Epithelial cell of esophagus (primary cell): ENCODE measurements at regions not wholly inside any gene's neighbourhood (a gene's known extent, or its start where the extent isn't known, plus 50 kb on each side); places are given as distances from the start of the nearest gene placed in this dataset.

ENCODE experiments used
- DNase-seq: peaks from one replicate; pipeline ENCODE4 v3.0.0; 2010; ENCODE audit warnings: low read depth
- H3K4me3 ChIP-seq: 2 replicates; pipeline ENCODE4 v1.5.1; 2011; ENCODE audit warnings: mild to moderate bottlenecking, low read length, control low read depth
- TF ChIP-seq, protein P1 (sequence below): IDR thresholded peaks from 2 replicates; pipeline ENCODE4 v1.5.1; 2011; ENCODE audit warnings: low read depth, mild to moderate bottlenecking, low read length, control low read depth, inconsistent platforms; ENCODE audit not compliant: insufficient read depth; ENCODE audit errors: missing control alignments

DNA sequence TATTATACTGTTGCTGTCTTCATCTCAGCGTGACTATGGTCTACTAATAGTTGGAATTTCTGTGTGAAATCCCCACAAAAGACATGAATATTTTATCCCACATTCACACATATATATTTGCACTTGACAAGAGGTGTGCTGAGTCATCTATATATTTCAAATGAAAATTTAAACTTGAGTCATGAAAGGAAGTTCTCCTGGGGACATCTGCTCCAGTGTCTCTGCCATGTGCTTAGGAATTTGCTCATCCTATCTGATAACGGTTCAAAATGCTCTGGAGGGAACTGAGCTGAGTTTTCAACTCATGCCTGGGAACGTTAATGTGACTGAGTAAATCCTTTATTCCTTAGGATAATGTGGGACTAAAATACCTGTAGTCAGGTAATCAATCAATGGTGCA is 326.2 kb upstream of the MEX3C start:
- TF ChIP-seq, protein P1, sequence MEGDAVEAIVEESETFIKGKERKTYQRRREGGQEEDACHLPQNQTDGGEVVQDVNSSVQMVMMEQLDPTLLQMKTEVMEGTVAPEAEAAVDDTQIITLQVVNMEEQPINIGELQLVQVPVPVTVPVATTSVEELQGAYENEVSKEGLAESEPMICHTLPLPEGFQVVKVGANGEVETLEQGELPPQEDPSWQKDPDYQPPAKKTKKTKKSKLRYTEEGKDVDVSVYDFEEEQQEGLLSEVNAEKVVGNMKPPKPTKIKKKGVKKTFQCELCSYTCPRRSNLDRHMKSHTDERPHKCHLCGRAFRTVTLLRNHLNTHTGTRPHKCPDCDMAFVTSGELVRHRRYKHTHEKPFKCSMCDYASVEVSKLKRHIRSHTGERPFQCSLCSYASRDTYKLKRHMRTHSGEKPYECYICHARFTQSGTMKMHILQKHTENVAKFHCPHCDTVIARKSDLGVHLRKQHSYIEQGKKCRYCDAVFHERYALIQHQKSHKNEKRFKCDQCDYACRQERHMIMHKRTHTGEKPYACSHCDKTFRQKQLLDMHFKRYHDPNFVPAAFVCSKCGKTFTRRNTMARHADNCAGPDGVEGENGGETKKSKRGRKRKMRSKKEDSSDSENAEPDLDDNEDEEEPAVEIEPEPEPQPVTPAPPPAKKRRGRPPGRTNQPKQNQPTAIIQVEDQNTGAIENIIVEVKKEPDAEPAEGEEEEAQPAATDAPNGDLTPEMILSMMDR: no peak
- peak; percentile 45 for DNase-seq
- no peak overlapping the region for H3K4me3 ChIP-seq

DNA sequence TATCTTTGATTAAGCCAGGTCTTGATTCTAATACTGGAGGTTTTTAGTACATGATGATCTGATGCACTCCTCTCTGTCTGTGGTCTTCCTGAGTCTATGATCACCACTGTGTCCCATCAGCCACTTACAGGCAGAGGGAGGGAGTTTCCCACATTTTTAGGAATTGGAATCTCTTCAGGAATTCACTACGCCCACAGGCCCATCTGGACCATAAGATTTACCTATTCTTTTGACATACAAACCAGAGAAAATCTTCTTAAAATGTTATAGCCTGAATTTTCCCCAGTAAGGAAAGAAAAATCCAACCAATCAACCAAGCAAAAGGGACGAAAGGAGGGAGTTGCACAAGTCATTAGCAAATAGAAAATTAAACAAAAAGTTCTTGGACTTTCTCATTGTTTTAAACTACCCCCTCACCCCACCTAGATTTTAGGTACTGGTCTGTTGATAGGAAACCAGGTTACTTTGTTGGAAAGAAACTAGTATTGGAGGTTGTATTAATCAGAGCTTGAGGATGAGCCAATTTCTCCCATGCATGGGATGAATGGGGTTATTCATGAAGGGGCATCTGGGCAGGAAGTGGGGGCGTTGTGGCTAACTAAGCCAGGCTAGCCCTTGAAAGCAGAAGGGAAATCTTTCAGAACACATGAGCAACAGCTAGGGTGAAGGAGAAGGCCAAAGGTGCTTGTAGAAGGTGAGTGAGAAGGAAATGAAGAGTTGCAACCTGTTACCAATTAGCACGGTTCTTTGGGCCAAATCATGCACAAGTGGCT is 328.2 kb upstream of the MEX3C start:
- TF ChIP-seq, protein P1: no peak
- no peak for DNase-seq
- no peak overlapping the region for H3K4me3 ChIP-seq

DNA sequence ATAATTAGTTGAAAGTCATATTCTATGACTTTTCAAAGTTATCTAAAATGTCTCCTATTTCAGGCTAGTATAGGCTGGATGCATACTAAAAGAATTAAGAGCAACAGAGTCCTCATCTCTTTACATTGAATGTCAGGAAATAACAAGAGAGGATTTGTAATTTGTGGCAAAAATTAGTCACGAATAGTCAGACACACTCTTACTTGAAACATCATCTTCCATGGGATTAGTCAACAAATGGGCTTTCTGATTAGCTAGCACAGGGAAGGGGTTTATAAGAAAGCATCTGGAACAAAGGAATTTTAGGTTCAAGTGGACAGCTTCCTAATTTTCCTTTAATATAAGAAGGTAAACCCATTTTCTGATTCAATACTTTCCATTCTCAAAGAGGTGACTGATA is 330.3 kb upstream of the MEX3C start:
- H3K4me3 ChIP-seq: no peak overlapping the region
- TF ChIP-seq, protein P1: no peak
- DNase-seq: peak; percentile 73

DNA sequence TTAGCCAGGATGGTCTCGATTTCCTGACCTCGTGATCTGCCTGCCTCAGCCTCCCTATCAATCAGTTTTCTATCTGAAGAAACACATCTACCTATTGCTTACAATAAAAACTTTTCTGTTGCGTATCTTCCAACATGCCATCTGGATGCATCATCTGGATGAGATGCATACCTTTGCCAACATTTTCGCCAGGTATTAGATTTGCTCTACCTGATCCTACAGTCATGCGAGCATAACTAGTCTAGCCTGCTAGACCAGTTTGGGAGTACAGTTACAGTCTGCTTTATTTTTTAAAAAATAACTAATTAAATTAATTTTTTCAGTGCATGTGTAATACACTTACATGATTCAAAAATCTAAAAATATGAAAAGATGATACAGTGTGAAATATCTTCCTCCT is 334.0 kb upstream of the MEX3C start:
- TF ChIP-seq, protein P1: no peak
- no peak overlapping the region for H3K4me3 ChIP-seq

DNA sequence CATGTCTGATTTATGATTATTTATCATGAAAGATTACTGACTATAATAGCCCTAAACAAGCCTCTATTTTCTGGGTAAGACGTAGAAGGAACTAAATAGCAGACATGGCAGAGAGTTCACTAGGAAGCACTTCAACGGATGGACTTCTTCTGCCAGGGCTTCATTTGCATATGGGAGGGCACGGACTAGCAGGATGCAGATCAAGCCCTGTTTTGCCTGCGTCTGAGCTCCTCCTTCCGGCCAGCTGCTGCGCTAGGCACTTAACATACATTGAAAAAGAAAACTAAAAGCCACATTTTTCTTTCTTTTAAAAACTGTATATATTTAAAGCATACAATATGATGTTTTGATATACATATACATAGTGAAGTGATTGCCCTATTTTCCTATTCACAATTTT is 340.0 kb upstream of the MEX3C start:
- TF ChIP-seq, protein P1: peak; percentile 73
- H3K4me3 ChIP-seq: no peak overlapping the region
- DNase-seq: peak; percentile 82

More for the DNA sequence above, 334.0 kb upstream of the MEX3C start:
- peak; percentile 96 for DNase-seq

DNA sequence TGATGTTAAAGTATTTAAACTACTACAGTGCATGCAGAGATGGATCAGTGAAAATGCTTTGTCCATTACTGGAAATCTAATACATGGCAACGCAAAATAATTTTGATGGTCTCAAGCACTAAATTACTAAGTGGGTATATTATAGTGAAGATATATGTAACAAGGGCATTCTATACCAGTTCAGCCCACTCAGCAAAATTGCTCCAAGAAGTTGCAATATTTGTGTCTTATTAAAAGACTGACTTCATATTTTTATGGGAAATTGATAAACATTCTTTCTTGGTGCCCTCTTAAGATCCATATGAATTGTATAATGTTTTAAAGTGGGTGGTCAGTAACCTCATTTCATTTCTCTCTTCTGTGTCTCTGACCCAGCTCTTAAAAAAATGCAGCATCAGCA is 343.1 kb upstream of the MEX3C start:
- TF ChIP-seq, protein P1: no peak
- DNase-seq: no peak
- H3K4me3 ChIP-seq: no peak overlapping the region

DNA sequence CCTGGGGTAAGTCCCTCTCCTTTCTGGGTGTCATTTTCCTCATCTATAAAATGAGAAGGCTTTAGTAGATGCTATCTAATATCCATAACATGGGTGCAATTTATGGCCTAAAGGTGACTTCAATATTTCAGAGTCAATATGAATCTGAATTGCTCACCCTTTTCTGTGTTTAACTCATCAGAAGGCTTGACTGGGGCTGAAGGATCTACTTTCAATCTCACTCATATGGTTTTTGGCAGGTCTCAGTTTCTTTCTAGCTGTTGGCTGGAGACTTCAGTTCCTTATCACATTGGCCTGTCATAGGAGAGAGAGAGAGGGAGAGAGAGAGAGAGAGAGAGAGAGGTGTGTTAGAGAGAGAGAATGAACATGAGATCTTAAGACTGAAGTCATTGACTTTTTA is 343.7 kb upstream of the MEX3C start:
- DNase-seq: no peak
- TF ChIP-seq, protein P1: no peak
- no peak overlapping the region for H3K4me3 ChIP-seq
